HG03095 (cell line): ENCODE measurements at regions not wholly inside any gene's neighbourhood (a gene's known extent, or its start where the extent isn't known, plus 50 kb on each side); places are given as distances from the start of the nearest gene placed in this dataset.

Experiments
- ATAC-seq: cut with Tn5 transposase; IDR thresholded peaks from one replicate; pipeline ENCODE4 v1.9.1; 2021; ENCODE audit warnings: moderate library complexity; ENCODE audit not compliant: unreplicated experiment

GRCh38 chr1:187300081-187300480 lies 471.3 kb downstream of the PLA2G4A start:
- ATAC-seq: no peak

- no peak for ATAC-seq
Observed at GRCh38 chr1:187306710-187307415, 478.1 kb downstream of the PLA2G4A start.

- no peak for ATAC-seq
Observed at GRCh38 chr1:187310038-187310631, 481.4 kb downstream of the PLA2G4A start.

- ATAC-seq: no peak
Observed at GRCh38 chr1:187313115-187313514, 484.4 kb downstream of the PLA2G4A start.

GRCh38 chr1:187326557-187326956 lies 497.8 kb downstream of the PLA2G4A start:
- ATAC-seq: no peak

GRCh38 chr1:187336441-187337168 lies 507.9 kb downstream of the PLA2G4A start:
- ATAC-seq: no peak

GRCh38 chr1:187338762-187339412 lies 510.1 kb downstream of the PLA2G4A start:
- no peak for ATAC-seq

- no peak for ATAC-seq
Observed at GRCh38 chr1:187342495-187342894, 513.7 kb downstream of the PLA2G4A start.

- no peak for ATAC-seq
Observed at GRCh38 chr1:187374082-187374481, 545.3 kb downstream of the PLA2G4A start.

GRCh38 chr1:187374742-187375141 lies 546.0 kb downstream of the PLA2G4A start:
- no peak for ATAC-seq

- ATAC-seq: no peak
Observed at GRCh38 chr1:187383366-187383765, 554.6 kb downstream of the PLA2G4A start.

- ATAC-seq: no peak
Observed at GRCh38 chr1:187384504-187384903, 555.8 kb downstream of the PLA2G4A start.

- no peak for ATAC-seq
Observed at GRCh38 chr1:187390215-187390818, 561.6 kb downstream of the PLA2G4A start.

- no peak for ATAC-seq
Observed at GRCh38 chr1:187396226-187396625, 567.5 kb downstream of the PLA2G4A start.

- no peak for ATAC-seq
Observed at GRCh38 chr1:187396929-187397796, 568.4 kb downstream of the PLA2G4A start.

- no peak for ATAC-seq
Observed at GRCh38 chr1:187408212-187409004, 579.7 kb downstream of the PLA2G4A start.

GRCh38 chr1:187409341-187409740 lies 580.6 kb downstream of the PLA2G4A start:
- ATAC-seq: no peak

- ATAC-seq: no peak
Observed at GRCh38 chr1:187411118-187411517, 582.4 kb downstream of the PLA2G4A start.

GRCh38 chr1:187413405-187414169 lies 584.8 kb downstream of the PLA2G4A start:
- no peak for ATAC-seq
